A549 (cell line): ENCODE measurements at regions not wholly inside any gene's neighbourhood (a gene's known extent, or its start where the extent isn't known, plus 50 kb on each side); places are given as distances from the start of the nearest gene placed in this dataset.

ENCODE experiments used
- ATAC-seq, 2 experiments: fragments of 200-7000 bp in 1 of 2; fragments of >200 bp in 1 of 2; cut with Nextera tagmentation in 1 of 2; cut with Tn5 transposase in 1 of 2; 3 replicates each; pipeline versions ENCODE4 v1.8.0 to v1.9.1; 2018 to 2020; ENCODE audit warnings: mild to moderate bottlenecking in 1 of 2, moderate library complexity in 1 of 2
- CTCF ChIA-PET: fragments of 300-600 bp; sonication (Branson Sonifier 250); formaldehyde crosslinking; extraction: SDS; loops from one replicate; lab custom pipeline; 2021; ENCODE audit warnings: antibody characterized with exemption, inconsistent platforms; lab: Yijun Ruan, JAX
- POLR2A ChIA-PET: fragments of 350-600 bp; formaldehyde crosslinking; extraction: SDS; loops from one replicate; lab custom pipeline; 2021; ENCODE audit warnings: antibody characterized with exemption, inconsistent platforms; lab: Yijun Ruan, JAX
- DNase-seq, 2 experiments: peaks; one replicate each; pipeline versions ENCODE4 v3.0.0 to v3.0.0-alpha.2; 2011 to 2016; ENCODE audit warnings: low read depth in 1 of 2, low spot score in 1 of 2
- FAIRE-seq: peaks from 2 replicates; lab custom pipeline; 2011; peaks lifted over from hg19 to GRCh38; lab: Jason Lieb, UNC
- H3K27ac ChIP-seq, 2 experiments: fragments of >200 bp; sonication (Bioruptor Twin); formaldehyde crosslinking; 3 replicates each; pipeline ENCODE4 v1.5.1; 2016 to 2017
- H3K4me1 ChIP-seq: fragments of >200 bp; sonication (Bioruptor Twin); formaldehyde crosslinking; 3 replicates; pipeline ENCODE4 v1.6.1; 2016
- H3K4me2 ChIP-seq: fragments of >200 bp; sonication (Bioruptor Twin); formaldehyde crosslinking; 3 replicates; pipeline ENCODE4 v1.6.1; 2016
- H3K4me3 ChIP-seq: fragments of >200 bp; sonication (Bioruptor Twin); formaldehyde crosslinking; 3 replicates; pipeline ENCODE4 v1.5.1; 2016
- H3K9me3 ChIP-seq: fragments of >200 bp; sonication (Bioruptor Twin); formaldehyde crosslinking; 3 replicates; pipeline ENCODE4 v1.6.1; 2016
- BCL3 ChIP-seq: fragments of >200 bp; sonication (Bioruptor Twin); formaldehyde crosslinking; IDR thresholded peaks from 3 replicates; pipeline ENCODE4 v1.6.1; 2016
- CEBPB ChIP-seq, 2 experiments: fragments of >200 bp in 1 of 2; sonication (Bioruptor Twin) in 1 of 2; formaldehyde crosslinking in 1 of 2; IDR thresholded peaks; 2 replicates each; pipeline ENCODE4 v1.6.1; 2012 to 2016
- CHD2 ChIP-seq: fragments of 150-350 bp; IDR thresholded peaks from 2 replicates; pipeline ENCODE4 v1.6.1; 2014; ENCODE audit warnings: low read length; ENCODE audit not compliant: partially characterized antibody
- CTCF ChIP-seq: fragments of >200 bp; sonication (Bioruptor Twin); formaldehyde crosslinking; IDR thresholded peaks from 3 replicates; pipeline ENCODE4 v1.5.1; 2016
- E2F6 ChIP-seq: IDR thresholded peaks from 2 replicates; pipeline ENCODE4 v1.6.1; 2012; ENCODE audit warnings: low read depth, borderline replicate concordance
- EHMT2 ChIP-seq: fragments of 200-600 bp; sonication (generic); IDR thresholded peaks from 2 replicates; pipeline ENCODE4 v1.6.1; 2016; ENCODE audit warnings: antibody characterized with exemption, low read depth, mild to moderate bottlenecking, moderate library complexity
- EP300 ChIP-seq, 2 experiments: fragments of >200 bp; sonication (Bioruptor Twin); formaldehyde crosslinking; IDR thresholded peaks; 2 replicates in 1 of 2; 3 replicates in 1 of 2; pipeline ENCODE4 v1.6.1; 2016 to 2017
- FOXS1 ChIP-seq: fragments of 250-450 bp; sonication (Bioruptor Pico); IDR thresholded peaks from 2 replicates; pipeline ENCODE4 v1.5.0; 2020; ENCODE audit warnings: mild to moderate bottlenecking, moderate library complexity
- GATA3 ChIP-seq: IDR thresholded peaks from 2 replicates; pipeline ENCODE4 v1.6.1; 2012; ENCODE audit warnings: borderline replicate concordance
- HEYL ChIP-seq: fragments of 250-450 bp; sonication (Bioruptor Pico); IDR thresholded peaks from 2 replicates; pipeline ENCODE4 v1.8.0; 2021; ENCODE audit warnings: mild to moderate bottlenecking, moderate library complexity
- HMGXB4 ChIP-seq: fragments of 250-450 bp; sonication (Bioruptor Pico); IDR thresholded peaks from 2 replicates; pipeline ENCODE4 v1.5.0; 2021; ENCODE audit warnings: mild to moderate bottlenecking, moderate library complexity, borderline replicate concordance
- HOXA7 ChIP-seq: fragments of 250-450 bp; sonication (Bioruptor Pico); IDR thresholded peaks from 2 replicates; pipeline ENCODE4 v1.5.0; 2020; ENCODE audit warnings: mild to moderate bottlenecking, moderate library complexity
- HOXB13 ChIP-seq: fragments of 250-450 bp; sonication (Bioruptor Pico); IDR thresholded peaks from 2 replicates; pipeline ENCODE4 v1.5.0; 2020; ENCODE audit warnings: low read depth, mild to moderate bottlenecking, moderate library complexity
- KDM1A ChIP-seq: fragments of 200-600 bp; sonication (generic); IDR thresholded peaks from 2 replicates; pipeline ENCODE4 v1.6.1; 2016; ENCODE audit warnings: low read depth, mild to moderate bottlenecking
- MAX ChIP-seq: IDR thresholded peaks from 2 replicates; pipeline ENCODE4 v1.6.1; 2012
- MAZ ChIP-seq: fragments of 150-350 bp; IDR thresholded peaks from 2 replicates; pipeline ENCODE4 v1.6.1; 2014; ENCODE audit warnings: antibody characterized with exemption, low read depth, low read length, borderline replicate concordance
- NPAS2 ChIP-seq: fragments of 250-450 bp; sonication (Bioruptor Pico); IDR thresholded peaks from 2 replicates; pipeline ENCODE4 v1.8.0; 2022; ENCODE audit warnings: mild to moderate bottlenecking, moderate library complexity, borderline replicate concordance
- PHF8 ChIP-seq: fragments of 200-600 bp; sonication (generic); IDR thresholded peaks from 2 replicates; pipeline ENCODE4 v1.6.1; 2016; ENCODE audit warnings: low read depth, mild to moderate bottlenecking, antibody characterized with exemption, moderate library complexity, borderline replicate concordance
- POLR2AphosphoS2 ChIP-seq: conservative IDR thresholded peaks from 2 replicates; pipeline ENCODE4 v1.6.1; 2012; ENCODE audit warnings: low read length, improper control_type of control experiment, inconsistent platforms
- RARB ChIP-seq: fragments of 250-450 bp; sonication (Bioruptor Pico); IDR thresholded peaks from 2 replicates; pipeline ENCODE4 v1.8.0; 2021; ENCODE audit warnings: mild to moderate bottlenecking, moderate library complexity
- RCOR1 ChIP-seq: fragments of 150-350 bp; IDR thresholded peaks from 2 replicates; pipeline ENCODE4 v1.6.1; 2014; ENCODE audit warnings: antibody characterized with exemption, low read length, low read depth
- SMC3 ChIP-seq: fragments of >200 bp; sonication (Bioruptor Twin); formaldehyde crosslinking; IDR thresholded peaks from 3 replicates; pipeline ENCODE4 v1.6.1; 2018; ENCODE audit warnings: inconsistent platforms
- SREBF2 ChIP-seq: fragments of 450-650 bp; IDR thresholded peaks from 2 replicates; pipeline ENCODE4 v1.6.1; 2014; ENCODE audit warnings: mild to moderate bottlenecking, moderate library complexity
- USF2 ChIP-seq: fragments of 450-650 bp; IDR thresholded peaks from 2 replicates; pipeline ENCODE4 v1.6.1; 2014; ENCODE audit warnings: antibody characterized with exemption
- ZNF302 ChIP-seq: fragments of 250-450 bp; sonication (Bioruptor Pico); IDR thresholded peaks from 2 replicates; pipeline ENCODE4 v1.9.0; 2021; ENCODE audit warnings: inconsistent platforms, mild to moderate bottlenecking, moderate library complexity
- WGBS: methylation state at CpG from one replicate; pipeline ENCODE4 v1.1.6; 2017; ENCODE audit errors: missing lambda C conversion rate; 5-methylcytosine and 5-hydroxymethylcytosine counted together

- POLR2A ChIA-PET: no interaction called here
- no peak for DNase-seq
- CTCF ChIA-PET: interaction anchor here (0.6 to 2.2 kb wide), 2 partner anchors 58 to 111 kb away, joined by 3 to 6 read pairs; no protein-coding TSS in a partner anchor
Observed at GRCh38 chr17:13395346-13395745, 206.4 kb downstream of the HS3ST3A1 start.

GRCh38 chr17:13393841-13394710 lies 207.7 kb downstream of the HS3ST3A1 start:
- CTCF ChIA-PET: interaction anchor here (2.2 kb wide), 1 partner anchor 56 kb away, joined by 6 read pairs; no protein-coding TSS in a partner anchor
- no peak overlapping the region for H3K4me2 ChIP-seq
- POLR2A ChIA-PET: no interaction called here
- FAIRE-seq (no peak), ATAC-seq (no peak), DNase-seq (no peak)
- no peaks in the 10 kb centered on the region for H3K9me3 ChIP-seq
- no peaks in the 10 kb centered on the region for H3K4me1 ChIP-seq
- H3K27ac ChIP-seq: no peak overlapping the region
- H3K4me3 ChIP-seq: no peak overlapping the region
- WGBS: 26% methylated on average over 12 of the region's 12 CpGs
- TF ChIP-seq MAX (no peak), USF2 (no peak), GATA3 (no peak), HOXA7 (no peak), HEYL (no peak), EP300 (IDR thresholded peaks at IDR 0.05) (no peak), ZNF302 (CRISPR knock-in tag) (no peak), CEBPB (IDR thresholded peaks at IDR 0.05) (no peak), SREBF2 (no peak)

More at GRCh38 chr17:13395346-13395745, 206.4 kb downstream of the HS3ST3A1 start:
- no peak overlapping the region for H3K4me2 ChIP-seq
- H3K9me3 ChIP-seq: no peaks in the 10 kb centered on the region
- WGBS: 37% methylated on average over 8 of the region's 8 CpGs
- H3K4me3 ChIP-seq: no peak overlapping the region
- H3K4me1 ChIP-seq: no peaks in the 10 kb centered on the region
- no peak for FAIRE-seq
- no peak overlapping the region for H3K27ac ChIP-seq
- no peak for TF ChIP-seq HOXB13
- no peak for TF ChIP-seq POLR2AphosphoS2
- TF ChIP-seq NPAS2: no peak
- no peak for TF ChIP-seq BCL3
- TF ChIP-seq RCOR1: no peak
- no peak for TF ChIP-seq HEYL
- no peak for TF ChIP-seq HMGXB4 (CRISPR knock-in tag)
- no peak for TF ChIP-seq FOXS1 (CRISPR knock-in tag)
- TF ChIP-seq CTCF: no peak
- TF ChIP-seq RARB (CRISPR knock-in tag): no peak
- TF ChIP-seq MAZ: no peak
- TF ChIP-seq E2F6: no peak
- no peak for TF ChIP-seq SREBF2
- no peak for TF ChIP-seq EHMT2
- no peak for TF ChIP-seq HOXA7
- no peak for TF ChIP-seq KDM1A
- TF ChIP-seq CHD2: no peak
- no peak for TF ChIP-seq PHF8
- no peak for TF ChIP-seq SMC3
- ATAC-seq: no peak
